GM21717 (cell line): ENCODE measurements at regions not wholly inside any gene's neighbourhood (a gene's known extent, or its start where the extent isn't known, plus 50 kb on each side); places are given as distances from the start of the nearest gene placed in this dataset.

Source experiments
- ATAC-seq: cut with Tn5 transposase; IDR thresholded peaks from one replicate; pipeline ENCODE4 v1.9.1; 2021; ENCODE audit warnings: mild to moderate bottlenecking, moderate library complexity; ENCODE audit not compliant: unreplicated experiment

GRCh38 chr4:185921583-185922555 is 109.9 kb upstream of the SORBS2 start:
- ATAC-seq: no peak

GRCh38 chr4:185924458-185925044 is 112.6 kb upstream of the SORBS2 start:
- no peak for ATAC-seq

GRCh38 chr4:185925910-185926360 is 113.9 kb upstream of the SORBS2 start:
- ATAC-seq: no peak

DNA sequence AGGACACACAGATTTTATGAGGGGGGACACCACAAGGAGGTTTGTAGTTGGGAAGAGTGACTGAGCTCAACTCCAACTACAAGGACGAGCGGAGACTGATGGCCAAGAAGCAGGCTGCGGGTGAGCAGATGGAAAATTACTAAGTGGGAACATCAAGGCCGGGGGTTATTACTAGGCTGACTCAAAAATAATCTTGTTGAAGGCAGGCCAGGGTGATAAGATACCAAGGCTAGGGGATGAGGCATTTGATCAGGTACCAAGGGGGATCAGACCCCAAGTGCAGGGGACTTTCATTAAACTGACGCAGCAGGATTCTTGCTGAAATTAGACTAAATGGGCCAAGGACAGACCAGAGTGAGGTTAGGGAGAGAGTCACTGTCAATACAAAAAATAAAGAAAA is 119.4 kb upstream of the SORBS2 start:
- ATAC-seq: no peak

GRCh38 chr4:185931986-185932385 is 120.0 kb upstream of the SORBS2 start:
- ATAC-seq: no peak

DNA sequence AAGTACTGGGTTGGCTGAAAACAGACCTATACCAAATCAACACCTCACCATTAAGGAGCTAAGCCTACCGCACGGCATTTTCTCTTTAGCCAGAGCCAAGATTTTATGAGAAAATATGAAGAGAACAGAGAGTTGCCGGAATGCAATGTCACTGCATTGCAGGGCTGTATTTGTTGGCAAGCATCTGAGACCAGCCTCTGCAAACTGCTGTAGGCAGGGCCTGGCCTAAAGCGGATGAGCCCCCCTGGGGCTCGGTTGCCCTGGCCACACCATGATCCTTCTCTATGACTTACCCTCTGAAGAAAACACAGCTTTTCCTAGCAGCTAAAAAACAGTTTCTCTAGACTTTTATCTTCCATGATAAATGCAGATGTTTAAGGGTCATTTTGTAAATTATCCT is 120.5 kb upstream of the SORBS2 start:
- no peak for ATAC-seq

DNA sequence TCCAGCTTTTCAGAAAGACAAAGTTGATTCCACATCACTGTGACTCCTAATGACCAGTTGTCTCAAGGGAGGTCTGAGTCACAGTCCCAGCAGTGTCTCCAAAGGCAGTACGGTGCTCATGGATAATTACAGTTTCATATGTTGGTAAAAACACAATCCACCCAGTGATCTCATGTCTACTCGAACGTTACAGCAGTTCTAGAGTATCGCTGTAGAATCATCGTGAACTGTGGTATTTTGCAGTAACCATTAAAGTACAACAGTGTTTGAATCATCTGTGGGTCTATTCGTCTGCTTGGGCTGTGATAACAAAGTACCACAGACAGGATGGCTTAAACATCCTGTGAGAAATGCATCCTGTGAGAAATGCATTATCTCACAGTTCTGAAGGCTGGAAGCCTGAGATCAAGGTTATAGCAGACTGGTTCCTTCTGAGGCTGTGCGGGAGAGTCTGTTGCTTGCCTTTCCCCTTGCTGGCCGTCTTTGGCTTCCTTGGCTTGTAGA is 121.1 kb upstream of the SORBS2 start:
- no peak for ATAC-seq

DNA sequence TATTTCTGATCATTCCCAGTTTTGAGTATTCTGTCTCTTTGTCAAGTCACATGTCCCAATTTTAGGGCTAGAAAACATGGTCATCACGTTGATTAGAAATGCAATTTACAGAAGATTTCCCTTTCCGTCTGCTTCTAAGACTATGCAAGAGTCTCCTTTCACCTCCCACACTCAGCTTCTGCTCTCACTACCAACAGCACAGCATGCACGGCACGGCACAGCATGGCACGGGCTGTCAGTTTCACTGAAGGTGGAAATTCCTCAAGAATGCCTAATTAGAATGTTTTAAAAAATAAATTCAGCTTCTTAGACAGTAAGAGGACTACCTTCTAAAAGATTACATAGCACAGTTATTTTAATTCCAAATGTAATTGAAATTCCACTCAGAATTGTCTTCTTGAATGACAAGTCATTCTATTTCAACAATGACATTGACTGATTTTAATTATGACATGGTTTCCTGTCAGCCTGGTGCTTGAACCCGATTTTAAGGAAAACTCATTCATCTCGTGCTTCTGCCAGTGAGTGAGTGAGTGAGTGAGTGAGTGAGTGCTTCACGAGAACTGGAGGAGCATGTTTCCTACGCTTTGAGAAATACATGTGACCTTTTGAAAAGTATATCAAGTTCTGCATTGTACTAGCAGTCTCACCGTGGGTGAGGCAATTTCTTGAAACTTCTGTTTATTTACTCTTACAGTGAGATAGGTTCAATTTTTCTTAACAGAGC is 124.8 kb upstream of the SORBS2 start:
- no peak for ATAC-seq

DNA sequence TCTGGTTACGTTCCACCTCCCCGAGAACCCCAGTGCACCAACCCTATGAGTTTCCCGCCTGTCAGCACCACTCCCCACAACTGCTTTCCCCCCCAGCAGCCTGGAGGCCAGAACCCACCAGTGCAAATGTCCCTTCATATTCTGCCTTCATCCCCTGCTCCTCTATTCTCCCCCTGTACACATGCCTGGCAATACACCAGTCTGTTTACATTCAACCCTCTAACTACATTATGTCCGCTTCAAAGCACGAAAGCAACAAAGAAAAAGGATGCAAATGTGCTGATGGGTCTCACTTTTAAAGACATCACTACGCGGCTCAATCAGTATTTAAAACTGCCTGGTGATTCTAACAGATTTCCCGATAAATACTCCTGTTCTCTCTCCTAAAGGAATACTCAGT is 126.7 kb upstream of the SORBS2 start:
- no peak for ATAC-seq

DNA sequence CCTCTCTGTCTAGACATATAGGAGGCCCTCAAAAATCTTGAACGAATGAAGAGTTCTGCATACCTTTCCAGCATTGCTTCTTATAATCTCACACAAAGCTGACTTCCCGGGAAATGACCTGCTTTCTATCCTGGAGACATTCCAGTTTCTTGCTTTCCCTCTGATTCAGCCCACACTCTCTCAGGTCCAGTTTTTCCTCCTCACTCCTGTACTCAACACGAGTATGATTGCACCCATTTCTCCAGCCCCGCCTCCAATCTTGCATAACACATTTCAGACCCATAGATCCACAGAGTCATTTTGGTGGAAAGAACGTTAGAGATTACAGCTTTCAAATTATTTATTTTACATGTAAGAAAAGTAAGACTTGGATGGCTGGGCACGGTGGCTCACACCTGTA is 127.5 kb upstream of the TLR3 start:
- no peak for ATAC-seq

DNA sequence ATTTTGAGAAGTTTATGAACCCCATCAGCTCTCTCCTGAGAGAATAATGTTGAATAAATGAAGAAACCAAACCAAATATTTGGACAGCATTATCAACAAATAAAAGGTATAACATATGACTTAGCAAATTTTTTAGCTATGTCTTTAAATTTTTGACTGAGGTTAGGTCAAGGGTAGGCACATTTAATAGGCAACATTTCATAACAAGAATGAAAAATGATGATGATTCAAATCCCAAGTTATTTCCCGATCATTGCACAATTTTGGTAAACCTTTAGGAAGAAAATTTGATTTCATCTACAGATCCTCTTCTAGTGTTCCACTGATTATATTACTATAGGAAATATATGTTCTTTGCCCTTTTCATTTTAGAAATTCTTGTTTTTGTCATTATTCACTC is 123.7 kb upstream of the TLR3 start:
- no peak for ATAC-seq

DNA sequence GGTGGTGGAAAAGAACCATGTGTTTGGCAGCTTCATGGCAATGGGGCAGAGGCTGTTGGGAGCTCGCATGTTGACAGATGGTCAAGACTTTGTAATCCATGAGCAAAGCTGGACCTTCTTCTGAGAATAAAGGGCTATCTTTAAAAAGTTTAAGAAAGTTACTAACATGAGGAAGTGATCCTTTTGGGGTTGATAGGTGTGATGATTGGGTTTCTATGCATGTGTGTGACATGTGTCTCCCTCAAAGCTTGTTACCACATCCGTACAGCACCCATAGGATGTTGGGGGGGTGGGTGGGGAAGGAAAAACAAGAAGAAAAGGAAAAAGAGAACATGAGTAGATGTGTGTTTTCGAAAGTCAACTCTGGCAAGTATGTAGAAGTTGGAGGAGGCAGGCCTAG is 123.0 kb upstream of the TLR3 start:
- no peak for ATAC-seq

DNA sequence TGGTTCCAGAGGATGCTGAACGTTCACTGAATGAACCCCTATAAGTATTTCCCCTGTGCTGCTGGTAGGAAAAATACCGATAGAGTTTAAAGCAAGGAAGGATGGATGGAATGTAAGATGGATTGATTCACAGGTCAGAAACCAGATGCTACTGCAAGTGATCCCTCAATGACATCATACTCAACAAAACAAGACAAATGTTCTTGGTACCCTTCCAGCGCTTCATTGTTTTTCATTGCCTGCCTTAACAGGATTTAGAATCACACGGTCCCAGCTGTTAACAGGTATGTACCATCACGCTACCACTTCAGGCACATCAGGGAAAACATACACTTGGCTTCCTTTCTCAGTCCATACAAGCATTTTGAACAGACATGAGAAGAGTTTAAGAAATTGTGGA is 118.1 kb upstream of the TLR3 start:
- no peak for ATAC-seq

GRCh38 chr4:185955151-185955770 is 113.7 kb upstream of the TLR3 start:
- ATAC-seq: no peak

- ATAC-seq: no peak
Measured at GRCh38 chr4:185955826-185956543, 113.0 kb upstream of the TLR3 start.

DNA sequence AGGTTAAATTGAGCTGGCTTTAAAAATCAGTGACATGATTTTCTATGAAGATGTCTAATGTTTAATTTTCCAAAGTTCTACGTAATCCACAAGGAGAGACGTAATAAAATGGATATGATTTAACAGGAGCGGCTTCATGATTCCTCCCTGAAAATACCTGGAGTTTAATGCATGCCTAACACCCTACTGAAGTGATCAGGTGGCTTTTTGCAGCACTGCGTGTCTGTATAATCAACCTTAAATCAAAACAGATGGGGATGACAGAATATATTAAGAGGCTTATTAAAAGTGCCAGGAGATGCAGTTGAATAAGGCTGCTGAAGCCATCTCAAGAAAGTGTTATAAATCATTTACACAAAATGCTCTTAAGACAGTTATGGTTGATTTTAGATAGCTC is 112.4 kb upstream of the TLR3 start:
- no peak for ATAC-seq

GRCh38 chr4:185958094-185958747 is 110.7 kb upstream of the TLR3 start:
- ATAC-seq: no peak

DNA sequence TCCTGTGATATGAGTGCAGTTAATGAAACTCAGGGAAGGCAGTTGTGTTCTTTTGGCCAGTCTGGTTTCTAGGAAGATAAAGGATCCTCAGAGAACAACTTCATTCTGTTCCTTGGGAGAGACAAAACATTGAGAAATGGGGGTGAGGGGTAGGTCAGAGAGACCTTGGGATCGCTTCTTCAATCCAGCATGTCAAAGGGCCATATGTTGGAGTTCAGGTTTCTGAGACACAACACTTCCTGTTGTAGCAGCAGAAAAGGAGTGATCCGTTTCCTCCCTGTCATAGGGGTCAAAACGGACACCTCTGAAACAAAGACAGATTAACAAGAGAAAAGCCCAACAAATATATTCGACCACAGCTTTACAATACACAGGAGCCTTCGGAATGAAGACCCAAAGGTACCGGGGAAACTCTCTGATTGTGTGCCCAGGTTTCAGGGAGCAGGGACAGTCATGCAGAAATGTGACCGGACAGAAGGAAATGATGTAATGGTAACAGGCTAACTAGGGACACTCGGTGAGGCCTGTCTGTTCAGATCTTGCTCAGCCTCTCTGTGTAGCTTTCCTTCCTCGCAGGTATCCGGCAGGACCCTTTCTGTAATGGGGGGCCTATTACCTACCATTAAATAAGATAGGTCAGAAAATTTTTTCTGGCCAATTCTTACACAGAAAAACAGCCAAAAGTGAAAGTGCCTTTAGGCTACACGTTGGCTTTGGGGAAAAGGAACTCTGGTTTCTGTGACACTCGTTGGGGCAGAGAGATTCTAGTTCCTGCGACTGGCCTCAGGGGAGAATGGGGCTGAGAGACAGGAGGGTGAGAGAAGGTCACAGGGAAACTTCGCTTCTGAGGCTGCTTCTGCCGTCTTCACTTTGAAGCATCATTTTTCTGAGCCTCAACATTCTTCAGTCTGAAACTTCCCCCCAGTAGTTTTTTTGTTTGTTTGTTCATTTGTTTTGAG is 103.3 kb upstream of the TLR3 start:
- ATAC-seq: no peak

- no peak for ATAC-seq
Measured at GRCh38 chr4:185966549-185966948, 102.4 kb upstream of the TLR3 start.
